ENCODE measurements at regions not wholly inside any gene's neighbourhood (a gene's known extent, or its start where the extent isn't known, plus 50 kb on each side); places are given as distances from the start of the nearest gene placed in this dataset.
"Not testable (repeated sequence)": the region's sequence is repeated elsewhere in the genome, so short reads cannot be mapped to it uniquely, and the experiment has no call there.

- DNase-seq = no peak
Observed at GRCh38 chr20:57091748-57092111, 174.7 kb downstream of the BMP7 start.

- peak; percentile 89 for DNase-seq
Observed at GRCh38 chr20:57092112-57092899, 174.1 kb downstream of the BMP7 start.

GRCh38 chr20:57092900-57093530 lies 173.4 kb downstream of the BMP7 start:
- no peak for DNase-seq

GRCh38 chr20:57093766-57094165 lies 172.7 kb downstream of the BMP7 start:
- DNase-seq = no peak

- DNase-seq = no peak
Observed at GRCh38 chr20:57094252-57094891, 172.1 kb downstream of the BMP7 start.

- DNase-seq = no peak
Observed at GRCh38 chr20:57094991-57095390, 171.4 kb downstream of the BMP7 start.

GRCh38 chr20:57095426-57095825 lies 171.0 kb downstream of the BMP7 start:
- no peak for DNase-seq

GRCh38 chr20:57097245-57097915 lies 169.1 kb downstream of the BMP7 start:
- DNase-seq = peak; percentile 56

GRCh38 chr20:57102160-57102559 lies 164.3 kb downstream of the BMP7 start:
- no peak for DNase-seq

GRCh38 chr20:57102566-57102965 lies 163.9 kb downstream of the BMP7 start:
- no peak for DNase-seq

- DNase-seq = no peak
Observed at GRCh38 chr20:57103146-57103800, 163.2 kb downstream of the BMP7 start.

GRCh38 chr20:57104113-57104512 lies 162.3 kb downstream of the BMP7 start:
- no peak for DNase-seq

GRCh38 chr20:57104651-57105204 lies 161.7 kb downstream of the BMP7 start:
- no peak for DNase-seq

- no peak for DNase-seq
Observed at GRCh38 chr20:57106030-57106682, 160.3 kb downstream of the BMP7 start.

- DNase-seq = no peak
Observed at GRCh38 chr20:57106692-57107091, 159.7 kb downstream of the BMP7 start.

GRCh38 chr20:57107208-57107607 lies 159.2 kb downstream of the BMP7 start:
- no peak for DNase-seq

GRCh38 chr20:57108218-57108617 lies 158.2 kb downstream of the BMP7 start:
- DNase-seq = no peak

GRCh38 chr20:57108742-57109570 lies 157.5 kb downstream of the BMP7 start:
- DNase-seq = peak; percentile 67

- no peak for DNase-seq
Observed at GRCh38 chr20:57109571-57109953, 156.9 kb downstream of the BMP7 start.

GRCh38 chr20:57110121-57111027 lies 156.1 kb downstream of the BMP7 start:
- DNase-seq = not testable (repeated sequence)
